ENCODE measurements at regions not wholly inside any gene's neighbourhood (a gene's known extent, or its start where the extent isn't known, plus 50 kb on each side); places are given as distances from the start of the nearest gene placed in this dataset.

GRCh38 chr13:61136093-61136492 is 279.6 kb downstream of the PCDH20 start:
- no peak for TF ChIP-seq POLR2A (IDR thresholded peaks at IDR 0.05; ENCODE audit: low read length)
- TF ChIP-seq GATA1 (IDR thresholded peaks at IDR 0.05; ENCODE audit: low read depth, low read length): no peak
